GM23248 (cell line): ENCODE measurements at regions not wholly inside any gene's neighbourhood (a gene's known extent, or its start where the extent isn't known, plus 50 kb on each side); places are given as distances from the start of the nearest gene placed in this dataset.

ENCODE experiments used
- DNase-seq: peaks from one replicate; pipeline ENCODE4 v3.0.0-alpha.2; 2015
- H2AFZ ChIP-seq: fragments of 200-600 bp; sonication (generic); 2 replicates; pipeline ENCODE4 v1.6.1; 2016; ENCODE audit warnings: antibody characterized with exemption
- H3F3A ChIP-seq: fragments of 200-600 bp; sonication (generic); 2 replicates; pipeline ENCODE4 v1.6.1; 2016; ENCODE audit warnings: mild to moderate bottlenecking, antibody characterized with exemption, mixed run types; ENCODE audit not compliant: insufficient read depth
- H3K27ac ChIP-seq: fragments of 200-600 bp; sonication (generic); 2 replicates; pipeline ENCODE4 v1.5.1; 2016; ENCODE audit warnings: mild to moderate bottlenecking
- H3K27me3 ChIP-seq: fragments of 200-600 bp; sonication (generic); replicated peaks from 2 replicates; pipeline ENCODE4 v1.6.1; 2016; ENCODE audit warnings: mild to moderate bottlenecking; ENCODE audit not compliant: insufficient read depth
- H3K36me3 ChIP-seq: fragments of 200-600 bp; sonication (generic); 2 replicates; pipeline ENCODE4 v1.6.1; 2016; ENCODE audit warnings: low read depth, mild to moderate bottlenecking
- H3K4me1 ChIP-seq: fragments of 200-600 bp; sonication (generic); 2 replicates; pipeline ENCODE4 v1.6.1; 2016; ENCODE audit warnings: mild to moderate bottlenecking; ENCODE audit not compliant: insufficient read depth
- H3K4me2 ChIP-seq: fragments of 200-600 bp; sonication (generic); one replicate; pipeline ENCODE4 v1.6.1; 2016; ENCODE audit warnings: mild to moderate bottlenecking; ENCODE audit not compliant: unreplicated experiment
- H3K4me3 ChIP-seq: fragments of 200-600 bp; sonication (generic); 2 replicates; pipeline ENCODE4 v1.5.1; 2016; ENCODE audit warnings: mild to moderate bottlenecking
- H3K79me2 ChIP-seq: fragments of 200-600 bp; sonication (generic); 2 replicates; pipeline ENCODE4 v1.6.1; 2016; ENCODE audit warnings: mild to moderate bottlenecking; ENCODE audit not compliant: insufficient read depth
- H3K9ac ChIP-seq: fragments of 200-600 bp; sonication (generic); 2 replicates; pipeline ENCODE4 v1.6.1; 2016; ENCODE audit warnings: mild to moderate bottlenecking
- H3K9me2 ChIP-seq: fragments of 200-600 bp; sonication (generic); 2 replicates; pipeline ENCODE4 v1.6.1; 2016; ENCODE audit warnings: mixed run types, mild to moderate bottlenecking, moderate library complexity; ENCODE audit not compliant: insufficient read depth
- H3K9me3 ChIP-seq: fragments of 200-600 bp; sonication (generic); one replicate; pipeline ENCODE4 v1.6.1; 2017; ENCODE audit warnings: low read depth
- H4K20me1 ChIP-seq: fragments of 200-600 bp; sonication (generic); 2 replicates; pipeline ENCODE4 v1.6.0; 2016; ENCODE audit not compliant: insufficient read depth
- EZH2 ChIP-seq: fragments of 200-600 bp; sonication (generic); IDR thresholded peaks from 2 replicates; pipeline ENCODE4 v1.6.1; 2018; ENCODE audit warnings: antibody characterized with exemption, mild to moderate bottlenecking; ENCODE audit not compliant: insufficient read depth, poor library complexity, severe bottlenecking
- EZH2phosphoT487 ChIP-seq: fragments of 200-600 bp; sonication (generic); IDR thresholded peaks from 2 replicates; pipeline ENCODE4 v1.6.1; 2018; ENCODE audit warnings: antibody characterized with exemption, moderate library complexity, mild to moderate bottlenecking, low read depth; ENCODE audit not compliant: insufficient read depth
- WGBS, 2 experiments: methylation state at CpG; one replicate each; pipeline ENCODE4 v1.1.6; 2015 to 2017; ENCODE audit warnings: low lambda C conversion rate in 2 of 2, low coverage in 1 of 2; ENCODE audit errors: missing lambda C conversion rate in 2 of 2; 5-methylcytosine and 5-hydroxymethylcytosine counted together
- in situ Hi-C: fragments of 300-500 bp; cut with MboI; formaldehyde crosslinking; loops from 2 replicates; pipeline ENCODE4 v1.15.0; 2020

DNA sequence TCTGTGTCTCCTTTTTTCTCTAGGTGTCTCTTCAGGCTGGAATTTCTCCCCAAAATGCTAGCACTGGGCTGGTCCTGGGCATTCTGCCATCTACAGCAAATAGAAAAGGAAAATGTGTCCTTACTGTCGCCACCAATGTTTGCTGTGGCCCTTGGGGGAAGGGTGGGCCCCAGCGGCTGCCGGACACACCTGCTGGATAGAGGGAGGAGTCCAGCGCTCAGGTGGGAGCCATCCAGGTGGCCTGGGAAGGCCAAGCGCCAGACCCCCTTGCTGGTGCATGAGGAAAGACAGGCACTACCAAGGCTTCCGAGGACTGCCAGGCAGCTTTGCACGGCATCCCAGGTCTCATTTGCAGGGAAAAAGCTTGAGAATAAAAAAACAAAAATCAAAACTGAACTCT lies 147.7 kb upstream of the GATA6 start:
- Histone ChIP-seq H3K4me1 (no peaks in the 10 kb centered on the region), H3F3A (no peaks in the 10 kb centered on the region), H3K36me3 (no peaks in the 10 kb centered on the region), H3K27ac (no peak overlapping the region), H3K4me3 (no peak overlapping the region), H4K20me1 (no peaks in the 10 kb centered on the region), H3K9me2 (no peaks in the 10 kb centered on the region), H3K27me3 (no peaks in the 10 kb centered on the region), H2AFZ (no peak overlapping the region), H3K9ac (no peak overlapping the region), H3K79me2 (no peaks in the 10 kb centered on the region), H3K9me3 (no peaks in the 10 kb centered on the region), H3K4me2 (no peak overlapping the region)
- TF ChIP-seq EZH2phosphoT487 (no peak), EZH2 (no peak)
- DNase-seq, result no peak
- in situ Hi-C loops, result no loop called here
- WGBS, 2 experiments, result 83% methylated on average over 7 of the region's 7 CpGs

DNA sequence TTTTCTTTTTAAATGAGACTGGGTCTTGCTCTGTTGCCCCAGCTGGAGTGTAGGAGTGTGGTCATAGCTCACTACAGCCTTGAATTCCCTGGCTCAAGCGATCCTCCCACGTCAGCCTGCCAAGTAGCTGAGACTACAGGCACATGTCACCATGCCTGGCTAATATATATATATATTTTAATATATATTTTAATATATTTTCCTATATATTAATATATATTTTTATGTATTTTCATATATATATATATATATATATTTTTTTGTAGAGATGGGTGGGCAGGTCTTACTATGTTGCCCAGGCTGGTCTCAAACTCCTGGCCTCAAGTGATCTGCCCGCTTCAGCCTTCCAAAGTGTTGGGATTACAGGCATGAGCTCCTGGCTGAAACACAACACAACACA lies 144.5 kb upstream of the GATA6 start:
- Histone ChIP-seq H3K4me1 (no peaks in the 10 kb centered on the region), H3K27ac (no peak overlapping the region), H3K4me2 (no peak overlapping the region), H2AFZ (no peak overlapping the region), H3K9me3 (no peaks in the 10 kb centered on the region), H4K20me1 (no peaks in the 10 kb centered on the region), H3F3A (no peaks in the 10 kb centered on the region), H3K9ac (no peak overlapping the region), H3K9me2 (no peaks in the 10 kb centered on the region), H3K79me2 (no peaks in the 10 kb centered on the region), H3K36me3 (no peaks in the 10 kb centered on the region), H3K4me3 (no peak overlapping the region), H3K27me3 (no peaks in the 10 kb centered on the region)
- WGBS, 2 experiments, result 55 to 70% methylated on average over 3 of the region's 3 CpGs
- in situ Hi-C loops, result no loop called here
- TF ChIP-seq EZH2 (no peak), EZH2phosphoT487 (no peak)
- no peak for DNase-seq

GRCh38 chr18:22026362-22026761 lies 143.0 kb upstream of the GATA6 start:
- in situ Hi-C loops, result no loop called here
- Histone ChIP-seq H3F3A (no peaks in the 10 kb centered on the region), H3K4me3 (no peak overlapping the region), H3K9me3 (no peaks in the 10 kb centered on the region), H3K9ac (no peak overlapping the region), H4K20me1 (no peaks in the 10 kb centered on the region), H3K36me3 (no peaks in the 10 kb centered on the region), H3K27me3 (no peaks in the 10 kb centered on the region), H2AFZ (no peak overlapping the region), H3K79me2 (no peaks in the 10 kb centered on the region), H3K27ac (no peak overlapping the region), H3K4me1 (peaks cover under 1% of the 10 kb centered on the region; the same call in 1 of the 2 replicates), H3K9me2 (no peaks in the 10 kb centered on the region), H3K4me2 (no peak overlapping the region)
- no peak for DNase-seq
- 65 to 67% methylated on average over 9 of the region's 9 CpGs for WGBS, 2 experiments
- TF ChIP-seq EZH2 (no peak), EZH2phosphoT487 (no peak)

DNA sequence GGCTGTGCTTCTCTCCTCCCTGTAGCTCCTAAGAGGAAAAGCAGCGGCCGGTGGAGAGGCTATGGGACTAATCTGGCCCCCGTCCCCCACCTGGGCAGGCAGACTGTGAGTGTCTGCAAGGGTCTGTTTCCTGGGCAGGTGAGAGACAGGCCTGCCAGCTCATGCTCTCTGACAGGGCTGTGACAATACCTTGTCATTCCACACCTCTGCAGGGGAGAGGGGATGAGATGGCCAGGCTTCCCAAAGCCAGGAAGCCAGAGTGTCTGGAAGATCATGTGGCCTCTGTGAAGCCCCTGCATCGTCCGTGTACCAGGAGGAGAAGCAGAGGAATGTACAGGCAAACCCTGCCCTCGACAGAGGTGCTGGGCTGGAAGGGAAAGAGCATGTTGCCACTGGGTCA lies 142.5 kb upstream of the GATA6 start:
- DNase-seq, result no peak
- H3K27ac ChIP-seq, result no peak overlapping the region
- no peak for TF ChIP-seq EZH2
- TF ChIP-seq EZH2phosphoT487, result no peak
- H4K20me1 ChIP-seq, result no peaks in the 10 kb centered on the region
- H3K4me1 ChIP-seq, result peaks cover 6% of the 10 kb centered on the region
- no peaks in the 10 kb centered on the region for H3K9me3 ChIP-seq
- in situ Hi-C loops, result no loop called here
- no peak overlapping the region for H3K4me2 ChIP-seq
- H3K9me2 ChIP-seq, result no peaks in the 10 kb centered on the region
- no peak overlapping the region for H3K9ac ChIP-seq
- no peaks in the 10 kb centered on the region for H3K27me3 ChIP-seq
- no peaks in the 10 kb centered on the region for H3K79me2 ChIP-seq
- no peak overlapping the region for H2AFZ ChIP-seq
- no peaks in the 10 kb centered on the region for H3K36me3 ChIP-seq
- H3K4me3 ChIP-seq, result no peak overlapping the region
- H3F3A ChIP-seq, result peaks cover 5% of the 10 kb centered on the region
- WGBS, 2 experiments, result 35 to 44% methylated on average over 6 of the region's 6 CpGs

GRCh38 chr18:22031611-22032010 lies 137.8 kb upstream of the GATA6 start:
- H3K9ac ChIP-seq, result 0 out of 2 replicates have a peak overlapping the region, but pooled peaks have one; percentile 26

More at GRCh38 chr18:22031611-22032010, 137.8 kb upstream of the GATA6 start:
- peak; percentile 26 for DNase-seq
- WGBS, 2 experiments, result 33 to 52% methylated on average over 6 of the region's 6 CpGs
- Histone ChIP-seq H3K9me3 (no peaks in the 10 kb centered on the region), H3K4me1 (peaks cover 18% of the 10 kb centered on the region), H3K79me2 (no peaks in the 10 kb centered on the region), H2AFZ (no peak overlapping the region), H4K20me1 (no peaks in the 10 kb centered on the region), H3K9me2 (no peaks in the 10 kb centered on the region), H3K4me3 (peak overlapping the region; percentile 32), H3K27ac (peak overlapping the region; percentile 66; the same call in 1 of the 2 replicates), H3F3A (peaks cover 15% of the 10 kb centered on the region), H3K36me3 (no peaks in the 10 kb centered on the region), H3K27me3 (no peaks in the 10 kb centered on the region), H3K4me2 (peak overlapping the region; percentile 34)
- in situ Hi-C loops, result no loop called here
- TF ChIP-seq EZH2, result no peak
- no peak for TF ChIP-seq EZH2phosphoT487
